ENCODE measurements at regions not wholly inside any gene's neighbourhood (a gene's known extent, or its start where the extent isn't known, plus 50 kb on each side); places are given as distances from the start of the nearest gene placed in this dataset.

DNA sequence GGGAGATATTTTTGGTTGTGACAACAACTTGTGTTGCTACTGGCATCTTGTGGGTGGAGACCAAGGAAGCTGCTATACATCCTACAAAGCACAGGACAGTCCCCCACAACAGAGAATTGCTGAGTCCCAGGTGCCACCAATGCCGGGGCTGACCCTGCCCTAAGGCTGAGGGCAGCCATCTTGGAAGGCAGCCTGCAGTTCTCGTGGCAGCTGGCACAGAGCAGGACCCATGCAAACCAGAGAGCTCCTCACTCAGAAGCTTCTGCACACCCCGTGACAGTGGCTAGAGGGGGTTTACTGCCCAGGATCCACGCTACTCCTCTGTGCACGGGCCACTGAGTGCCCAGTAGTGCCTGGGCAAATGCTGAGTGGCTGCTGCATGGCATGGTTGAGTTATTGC lies 143.4 kb downstream of the CTTN start:
- Histone ChIP-seq H3K27ac (ENCODE audit: extremely low read depth, low read depth, low read length) (no peak overlapping the region), H3K4me1 (replicated peaks in 1 of 2; ENCODE audit: control insufficient read depth in 2 of 2, insufficient read depth in 2 of 2, low read length in 2 of 2) (peaks cover 0 to 10% of the 10 kb centered on the region in 2 experiments; a peak in 2 of 5 replicates), H3K36me3 (ENCODE audit: control insufficient read depth, insufficient read depth, low read length) (no peaks in the 10 kb centered on the region), H3K79me2 (ENCODE audit: control insufficient read depth, insufficient read depth, low read length) (no peaks in the 10 kb centered on the region), H3K4me2 (ENCODE audit: insufficient read depth, low read length) (no peak overlapping the region), H3K4me3 (no peak overlapping the region), H3K9me3 (replicated peaks; ENCODE audit: control insufficient read depth, insufficient read depth, low read depth, low read length) (no peaks in the 10 kb centered on the region), H3K9ac (ENCODE audit: insufficient read depth in 1 of 2, low read depth in 2 of 2, low read length in 2 of 2) (no peak overlapping the region), H4K20me1 (replicated peaks; ENCODE audit: control insufficient read depth, insufficient read depth, low read length) (peaks cover 3% of the 10 kb centered on the region; the same call in 1 of the 2 replicates), H2AFZ (ENCODE audit: low read depth, low read length) (no peak overlapping the region), H3K27me3 (ENCODE audit: control insufficient read depth in 2 of 2, insufficient read depth in 2 of 2, low read length in 2 of 2) (peaks cover 9 to 80% of the 10 kb centered on the region in 2 experiments; a peak in 4 of 5 replicates), H3K9me1 (ENCODE audit: control insufficient read depth, insufficient read depth, low read length) (no peaks in the 10 kb centered on the region)
- ATAC-seq (no peak), DNase-seq (ENCODE audit: extremely low read depth in 1 of 4, low spot score in 3 of 4) (no peak), FAIRE-seq (no peak)
- in situ Hi-C loops (cut with MboI) (no loop called here), intact Hi-C loops (cut with micrococcal nuclease) (no loop called here)
- POLR2A ChIA-PET = no interaction called here
- CTCF ChIA-PET (ENCODE audit: low intra/inter-chr PET ratio) = no interaction called here
- WGBS (ENCODE audit: insufficient coverage, low coverage, missing lambda C conversion rate) = 0% methylated on average over 5 of the region's 5 CpGs
- no TSS peak for BruUV-seq (replicated peaks)
- TF ChIP-seq NFYB (IDR thresholded peaks at IDR 0.05; ENCODE audit: extremely low read depth, insufficient read length) = no peak
- TF ChIP-seq BRCA1 (IDR thresholded peaks at IDR 0.05) = no peak
- TF ChIP-seq BRCA1 (CRISPR knock-in tag; IDR thresholded peaks at IDR 0.05) = no peak
- TF ChIP-seq, protein P1, sequence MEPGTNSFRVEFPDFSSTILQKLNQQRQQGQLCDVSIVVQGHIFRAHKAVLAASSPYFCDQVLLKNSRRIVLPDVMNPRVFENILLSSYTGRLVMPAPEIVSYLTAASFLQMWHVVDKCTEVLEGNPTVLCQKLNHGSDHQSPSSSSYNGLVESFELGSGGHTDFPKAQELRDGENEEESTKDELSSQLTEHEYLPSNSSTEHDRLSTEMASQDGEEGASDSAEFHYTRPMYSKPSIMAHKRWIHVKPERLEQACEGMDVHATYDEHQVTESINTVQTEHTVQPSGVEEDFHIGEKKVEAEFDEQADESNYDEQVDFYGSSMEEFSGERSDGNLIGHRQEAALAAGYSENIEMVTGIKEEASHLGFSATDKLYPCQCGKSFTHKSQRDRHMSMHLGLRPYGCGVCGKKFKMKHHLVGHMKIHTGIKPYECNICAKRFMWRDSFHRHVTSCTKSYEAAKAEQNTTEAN (CRISPR knock-in tag; IDR thresholded peaks at IDR 0.05) = no peak
- TF ChIP-seq U2AF2 (optimal IDR thresholded peaks at IDR 0.05; ENCODE audit: low read depth, low read length) = no peak
- TF ChIP-seq, protein P2, sequence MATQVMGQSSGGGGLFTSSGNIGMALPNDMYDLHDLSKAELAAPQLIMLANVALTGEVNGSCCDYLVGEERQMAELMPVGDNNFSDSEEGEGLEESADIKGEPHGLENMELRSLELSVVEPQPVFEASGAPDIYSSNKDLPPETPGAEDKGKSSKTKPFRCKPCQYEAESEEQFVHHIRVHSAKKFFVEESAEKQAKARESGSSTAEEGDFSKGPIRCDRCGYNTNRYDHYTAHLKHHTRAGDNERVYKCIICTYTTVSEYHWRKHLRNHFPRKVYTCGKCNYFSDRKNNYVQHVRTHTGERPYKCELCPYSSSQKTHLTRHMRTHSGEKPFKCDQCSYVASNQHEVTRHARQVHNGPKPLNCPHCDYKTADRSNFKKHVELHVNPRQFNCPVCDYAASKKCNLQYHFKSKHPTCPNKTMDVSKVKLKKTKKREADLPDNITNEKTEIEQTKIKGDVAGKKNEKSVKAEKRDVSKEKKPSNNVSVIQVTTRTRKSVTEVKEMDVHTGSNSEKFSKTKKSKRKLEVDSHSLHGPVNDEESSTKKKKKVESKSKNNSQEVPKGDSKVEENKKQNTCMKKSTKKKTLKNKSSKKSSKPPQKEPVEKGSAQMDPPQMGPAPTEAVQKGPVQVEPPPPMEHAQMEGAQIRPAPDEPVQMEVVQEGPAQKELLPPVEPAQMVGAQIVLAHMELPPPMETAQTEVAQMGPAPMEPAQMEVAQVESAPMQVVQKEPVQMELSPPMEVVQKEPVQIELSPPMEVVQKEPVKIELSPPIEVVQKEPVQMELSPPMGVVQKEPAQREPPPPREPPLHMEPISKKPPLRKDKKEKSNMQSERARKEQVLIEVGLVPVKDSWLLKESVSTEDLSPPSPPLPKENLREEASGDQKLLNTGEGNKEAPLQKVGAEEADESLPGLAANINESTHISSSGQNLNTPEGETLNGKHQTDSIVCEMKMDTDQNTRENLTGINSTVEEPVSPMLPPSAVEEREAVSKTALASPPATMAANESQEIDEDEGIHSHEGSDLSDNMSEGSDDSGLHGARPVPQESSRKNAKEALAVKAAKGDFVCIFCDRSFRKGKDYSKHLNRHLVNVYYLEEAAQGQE (IDR thresholded peaks at IDR 0.05; ENCODE audit: borderline replicate concordance) = no peak
- TF ChIP-seq, protein P2 (CRISPR knock-in tag; IDR thresholded peaks at IDR 0.05; ENCODE audit: low read depth) = no peak
- TF ChIP-seq, protein P3, sequence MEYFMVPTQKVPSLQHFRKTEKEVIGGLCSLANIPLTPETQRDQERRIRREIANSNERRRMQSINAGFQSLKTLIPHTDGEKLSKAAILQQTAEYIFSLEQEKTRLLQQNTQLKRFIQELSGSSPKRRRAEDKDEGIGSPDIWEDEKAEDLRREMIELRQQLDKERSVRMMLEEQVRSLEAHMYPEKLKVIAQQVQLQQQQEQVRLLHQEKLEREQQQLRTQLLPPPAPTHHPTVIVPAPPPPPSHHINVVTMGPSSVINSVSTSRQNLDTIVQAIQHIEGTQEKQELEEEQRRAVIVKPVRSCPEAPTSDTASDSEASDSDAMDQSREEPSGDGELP (CRISPR knock-in tag; IDR thresholded peaks at IDR 0.05; ENCODE audit: borderline replicate concordance) = no peak
- TF ChIP-seq ZEB2 (IDR thresholded peaks at IDR 0.05) = no peak
- no peak for TF ChIP-seq USF2 (CRISPR knock-in tag; IDR thresholded peaks at IDR 0.05)
- TF ChIP-seq ZNF224 (CRISPR knock-in tag; IDR thresholded peaks at IDR 0.05) = no peak
- TF ChIP-seq MEIS2 (IDR thresholded peaks at IDR 0.05; ENCODE audit: partially characterized antibody) = no peak

All from K562 (cell line).